Smooth muscle cell (in vitro differentiated cells): ENCODE measurements at regions not wholly inside any gene's neighbourhood (a gene's known extent, or its start where the extent isn't known, plus 50 kb on each side); places are given as distances from the start of the nearest gene placed in this dataset.
"Not testable (repeated sequence)": the region's sequence is repeated elsewhere in the genome, so short reads cannot be mapped to it uniquely, and the experiment has no call there.

Experiments
- DNase-seq: peaks from one replicate; lab custom pipeline; 2025; ENCODE audit not compliant: unreplicated experiment; lab: John Stamatoyannopoulos, UW
- H2AFZ ChIP-seq: fragments of 200-600 bp; sonication (generic); 2 replicates; pipeline ENCODE4 v1.6.0; 2016; ENCODE audit warnings: antibody characterized with exemption, low read depth, mild to moderate bottlenecking
- H3F3A ChIP-seq: fragments of 200-600 bp; sonication (generic); 2 replicates; pipeline ENCODE4 v1.6.0; 2017; ENCODE audit warnings: antibody characterized with exemption, low read depth
- H3K27ac ChIP-seq: fragments of 200-600 bp; sonication (generic); 2 replicates; pipeline ENCODE4 v1.5.1; 2016; ENCODE audit warnings: low read depth, mild to moderate bottlenecking
- H3K27me3 ChIP-seq: fragments of 200-600 bp; sonication (generic); 2 replicates; pipeline ENCODE4 v1.6.1; 2016; ENCODE audit warnings: low read depth, mild to moderate bottlenecking
- H3K36me3 ChIP-seq: fragments of 200-600 bp; sonication (generic); 2 replicates; pipeline ENCODE4 v1.5.1; 2016; ENCODE audit warnings: low read depth
- H3K4me1 ChIP-seq: fragments of 200-600 bp; sonication (generic); 2 replicates; pipeline ENCODE4 v1.5.1; 2016; ENCODE audit warnings: low read depth
- H3K4me2 ChIP-seq: fragments of 200-600 bp; sonication (generic); 2 replicates; pipeline ENCODE4 v1.6.0; 2016; ENCODE audit warnings: mild to moderate bottlenecking
- H3K4me3 ChIP-seq: fragments of 200-600 bp; sonication (generic); 2 replicates; pipeline ENCODE4 v1.5.1; 2016; ENCODE audit warnings: mild to moderate bottlenecking
- H3K79me2 ChIP-seq: fragments of 200-600 bp; sonication (generic); 2 replicates; pipeline ENCODE4 v1.6.0; 2016; ENCODE audit warnings: low read depth, mild to moderate bottlenecking
- H3K9ac ChIP-seq: fragments of 200-600 bp; sonication (generic); 2 replicates; pipeline ENCODE4 v1.6.0; 2016; ENCODE audit warnings: low read depth
- H3K9me3 ChIP-seq: fragments of 200-600 bp; sonication (generic); replicated peaks from 2 replicates; pipeline ENCODE4 v1.5.1; 2016; ENCODE audit warnings: low read depth
- H4K20me1 ChIP-seq: fragments of 200-600 bp; sonication (generic); 2 replicates; pipeline ENCODE4 v1.6.0; 2016; ENCODE audit warnings: low read depth
- WGBS: methylation state at CpG from one replicate; pipeline ENCODE4 v1.1.7; 2016; ENCODE audit warnings: low lambda C conversion rate; 5-methylcytosine and 5-hydroxymethylcytosine counted together
- TF ChIP-seq, protein P1 (sequence below): fragments of 200-600 bp; sonication (generic); IDR thresholded peaks from 2 replicates; pipeline ENCODE4 v1.5.1; 2017; ENCODE audit warnings: borderline replicate concordance, mild to moderate bottlenecking, antibody characterized with exemption; ENCODE audit not compliant: insufficient read depth, poor library complexity, severe bottlenecking

DNA sequence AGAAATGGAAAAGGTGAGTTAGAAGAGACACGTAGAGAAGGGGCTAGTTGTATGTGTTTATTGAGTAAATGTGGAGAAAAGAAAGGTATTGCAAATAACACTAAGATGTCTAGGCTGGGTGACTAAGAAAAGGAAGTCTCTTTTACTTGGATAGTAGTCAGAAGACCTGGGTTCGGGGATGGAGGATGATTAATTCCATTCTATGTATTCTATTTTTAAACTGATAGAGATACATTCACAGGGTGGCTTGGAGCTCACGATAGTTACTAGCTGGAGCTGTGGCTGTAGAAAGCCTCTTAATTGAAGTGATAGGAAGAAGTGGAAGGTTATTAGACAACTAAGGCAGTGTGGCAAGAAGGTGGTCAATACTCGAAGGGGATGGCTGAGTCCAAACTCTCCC, 65.9 kb upstream of the TNIK start:
- Histone ChIP-seq H3K4me1 (no peaks in the 10 kb centered on the region), H3K27me3 (no peaks in the 10 kb centered on the region), H3K4me2 (no peak overlapping the region), H3K9me3 (no peaks in the 10 kb centered on the region), H4K20me1 (no peaks in the 10 kb centered on the region), H3K9ac (no peak overlapping the region), H3F3A (peaks cover 19% of the 10 kb centered on the region), H3K4me3 (no peak overlapping the region), H3K36me3 (no peaks in the 10 kb centered on the region), H3K79me2 (no peaks in the 10 kb centered on the region), H2AFZ (no peak overlapping the region), H3K27ac (no peak overlapping the region)
- WGBS, result 74% methylated on average over 4 of the region's 4 CpGs
- no peak for DNase-seq
- TF ChIP-seq, protein P1, sequence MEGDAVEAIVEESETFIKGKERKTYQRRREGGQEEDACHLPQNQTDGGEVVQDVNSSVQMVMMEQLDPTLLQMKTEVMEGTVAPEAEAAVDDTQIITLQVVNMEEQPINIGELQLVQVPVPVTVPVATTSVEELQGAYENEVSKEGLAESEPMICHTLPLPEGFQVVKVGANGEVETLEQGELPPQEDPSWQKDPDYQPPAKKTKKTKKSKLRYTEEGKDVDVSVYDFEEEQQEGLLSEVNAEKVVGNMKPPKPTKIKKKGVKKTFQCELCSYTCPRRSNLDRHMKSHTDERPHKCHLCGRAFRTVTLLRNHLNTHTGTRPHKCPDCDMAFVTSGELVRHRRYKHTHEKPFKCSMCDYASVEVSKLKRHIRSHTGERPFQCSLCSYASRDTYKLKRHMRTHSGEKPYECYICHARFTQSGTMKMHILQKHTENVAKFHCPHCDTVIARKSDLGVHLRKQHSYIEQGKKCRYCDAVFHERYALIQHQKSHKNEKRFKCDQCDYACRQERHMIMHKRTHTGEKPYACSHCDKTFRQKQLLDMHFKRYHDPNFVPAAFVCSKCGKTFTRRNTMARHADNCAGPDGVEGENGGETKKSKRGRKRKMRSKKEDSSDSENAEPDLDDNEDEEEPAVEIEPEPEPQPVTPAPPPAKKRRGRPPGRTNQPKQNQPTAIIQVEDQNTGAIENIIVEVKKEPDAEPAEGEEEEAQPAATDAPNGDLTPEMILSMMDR, result no peak

DNA sequence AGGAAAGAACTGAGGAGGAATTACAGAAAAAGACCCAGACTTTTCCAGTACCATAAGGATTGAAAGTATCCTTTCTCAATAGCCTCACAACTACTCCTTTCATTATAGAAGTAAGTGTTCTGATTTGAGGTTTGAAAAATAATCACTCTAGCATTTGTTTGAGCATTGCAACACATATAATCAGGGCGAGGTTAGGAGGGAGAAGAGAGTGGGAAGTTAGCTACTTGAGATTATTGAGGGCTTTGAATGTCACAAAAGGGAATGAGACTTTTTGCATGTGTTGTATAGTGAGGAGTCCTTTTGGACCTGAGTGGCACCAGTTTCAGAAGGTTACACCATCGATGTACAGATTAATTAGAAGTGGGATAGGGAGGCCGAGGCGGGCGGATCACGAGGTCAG, 65.2 kb upstream of the TNIK start:
- Histone ChIP-seq H3K4me2 (peak overlapping the region; percentile 37), H2AFZ (peak overlapping the region; percentile 60), H4K20me1 (no peaks in the 10 kb centered on the region), H3K27me3 (no peaks in the 10 kb centered on the region), H3K79me2 (no peaks in the 10 kb centered on the region), H3K4me1 (no peaks in the 10 kb centered on the region), H3K36me3 (no peaks in the 10 kb centered on the region), H3K9ac (no peak overlapping the region), H3K4me3 (no peak overlapping the region), H3K27ac (peak overlapping the region; percentile 77), H3F3A (peaks cover 23% of the 10 kb centered on the region), H3K9me3 (no peaks in the 10 kb centered on the region)
- DNase-seq, result no peak
- TF ChIP-seq, protein P1, result no peak
- WGBS, result 87% methylated on average over 6 of the region's 6 CpGs

GRCh38 chr3:171524921-171525310, 64.7 kb upstream of the TNIK start:
- Histone ChIP-seq H3K79me2 (no peaks in the 10 kb centered on the region), H3K36me3 (no peaks in the 10 kb centered on the region), H3K9ac (no peak overlapping the region), H3K9me3 (no peaks in the 10 kb centered on the region), H3K27ac (peak overlapping the region; percentile 77), H3K4me1 (no peaks in the 10 kb centered on the region), H3K4me3 (no peak overlapping the region), H2AFZ (peak overlapping the region; percentile 60), H3K27me3 (no peaks in the 10 kb centered on the region), H3F3A (peaks cover 23% of the 10 kb centered on the region), H3K4me2 (peak overlapping the region; percentile 37), H4K20me1 (no peaks in the 10 kb centered on the region)
- TF ChIP-seq, protein P1, result no peak
- 97% methylated on average over 4 of the region's 4 CpGs for WGBS
- DNase-seq, result no peak

GRCh38 chr3:171522651-171523050, 62.4 kb upstream of the TNIK start:
- H3K4me1 ChIP-seq, result no peaks in the 10 kb centered on the region
- peak overlapping the region; percentile 2 for H3K4me2 ChIP-seq
- no peak for DNase-seq
- WGBS, result 27% methylated on average over 4 of the region's 4 CpGs
- H2AFZ ChIP-seq, result peak overlapping the region; percentile 24
- H3K9me3 ChIP-seq, result no peaks in the 10 kb centered on the region
- no peaks in the 10 kb centered on the region for H3K27me3 ChIP-seq
- H3K4me3 ChIP-seq, result no peak overlapping the region
- peak overlapping the region; percentile 77 for H3K27ac ChIP-seq
- H3F3A ChIP-seq, result peaks cover 23% of the 10 kb centered on the region
- H3K9ac ChIP-seq, result no peak overlapping the region
- TF ChIP-seq, protein P1, result no peak
- H3K79me2 ChIP-seq, result no peaks in the 10 kb centered on the region
- H3K36me3 ChIP-seq, result no peaks in the 10 kb centered on the region
- no peaks in the 10 kb centered on the region for H4K20me1 ChIP-seq

GRCh38 chr3:171519423-171519822, 59.2 kb upstream of the TNIK start:
- H3K4me1 ChIP-seq, H3K4me3 ChIP-seq, H3K9ac ChIP-seq: not testable (repeated sequence)

More at GRCh38 chr3:171519423-171519822, 59.2 kb upstream of the TNIK start:
- not testable (repeated sequence) for H3K4me2 ChIP-seq, H3K36me3 ChIP-seq, H3K79me2 ChIP-seq, H3K27me3 ChIP-seq, H2AFZ ChIP-seq, H4K20me1 ChIP-seq, H3K9me3 ChIP-seq, H3K27ac ChIP-seq, DNase-seq
- 98% methylated on average over 2 of the region's 2 CpGs for WGBS
- H3F3A ChIP-seq, result peaks cover 18% of the 10 kb centered on the region
